ENCODE measurements at regions not wholly inside any gene's neighbourhood (a gene's known extent, or its start where the extent isn't known, plus 50 kb on each side); places are given as distances from the start of the nearest gene placed in this dataset.

GRCh38 chr19:32146664-32147063, 198.7 kb upstream of the ZNF507 start:
- TF ChIP-seq, protein P1, sequence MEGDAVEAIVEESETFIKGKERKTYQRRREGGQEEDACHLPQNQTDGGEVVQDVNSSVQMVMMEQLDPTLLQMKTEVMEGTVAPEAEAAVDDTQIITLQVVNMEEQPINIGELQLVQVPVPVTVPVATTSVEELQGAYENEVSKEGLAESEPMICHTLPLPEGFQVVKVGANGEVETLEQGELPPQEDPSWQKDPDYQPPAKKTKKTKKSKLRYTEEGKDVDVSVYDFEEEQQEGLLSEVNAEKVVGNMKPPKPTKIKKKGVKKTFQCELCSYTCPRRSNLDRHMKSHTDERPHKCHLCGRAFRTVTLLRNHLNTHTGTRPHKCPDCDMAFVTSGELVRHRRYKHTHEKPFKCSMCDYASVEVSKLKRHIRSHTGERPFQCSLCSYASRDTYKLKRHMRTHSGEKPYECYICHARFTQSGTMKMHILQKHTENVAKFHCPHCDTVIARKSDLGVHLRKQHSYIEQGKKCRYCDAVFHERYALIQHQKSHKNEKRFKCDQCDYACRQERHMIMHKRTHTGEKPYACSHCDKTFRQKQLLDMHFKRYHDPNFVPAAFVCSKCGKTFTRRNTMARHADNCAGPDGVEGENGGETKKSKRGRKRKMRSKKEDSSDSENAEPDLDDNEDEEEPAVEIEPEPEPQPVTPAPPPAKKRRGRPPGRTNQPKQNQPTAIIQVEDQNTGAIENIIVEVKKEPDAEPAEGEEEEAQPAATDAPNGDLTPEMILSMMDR (IDR thresholded peaks at IDR 0.05; ENCODE audit: control insufficient read depth, insufficient read depth, low read depth, low read length, missing control alignments): no peak
- DNase-seq (ENCODE audit: low read depth): no peak
- H3K4me3 ChIP-seq (ENCODE audit: control insufficient read depth, low read depth, low read length): no peak overlapping the region

DNA sequence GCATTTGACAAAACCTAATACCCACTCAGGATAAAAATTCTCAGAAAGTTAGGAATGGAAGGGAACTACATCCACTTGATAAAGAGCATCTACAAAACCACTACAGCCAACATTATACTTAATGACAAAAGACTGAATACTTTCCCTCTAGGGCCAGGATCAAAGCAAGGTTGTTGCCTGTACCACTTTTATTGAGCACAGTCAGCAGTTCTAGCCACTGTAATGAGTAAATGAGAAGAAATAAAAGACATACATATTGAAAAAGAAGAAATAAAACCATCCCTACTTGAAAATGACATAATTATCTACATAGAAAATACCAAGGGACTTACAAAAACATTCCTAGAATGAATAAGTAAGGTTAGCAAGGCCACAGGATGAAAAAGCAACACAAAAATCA, 194.8 kb upstream of the ZNF507 start:
- H3K4me3 ChIP-seq (ENCODE audit: control insufficient read depth, low read depth, low read length): no peak overlapping the region
- no peak for DNase-seq (ENCODE audit: low read depth)
- TF ChIP-seq, protein P1 (IDR thresholded peaks at IDR 0.05; ENCODE audit: control insufficient read depth, insufficient read depth, low read depth, low read length, missing control alignments): no peak

DNA sequence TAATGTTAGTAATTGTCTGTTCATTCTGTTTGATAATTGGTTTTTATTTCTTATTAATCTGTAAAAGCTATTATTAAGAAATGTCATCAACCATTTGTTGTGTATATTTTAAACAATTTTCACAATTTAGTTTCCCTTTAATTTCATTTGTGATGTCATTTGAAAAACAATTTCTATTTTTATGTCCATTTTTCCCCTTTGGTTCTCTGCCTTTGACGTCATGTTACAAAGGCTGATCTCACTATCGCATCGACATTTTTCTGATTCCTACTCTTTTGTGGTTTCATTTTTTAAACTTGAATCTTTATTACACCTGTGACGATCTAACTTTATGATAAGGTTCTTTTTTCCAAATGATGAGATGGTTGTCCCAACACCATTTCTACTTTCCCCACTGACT, 191.0 kb upstream of the ZNF507 start:
- TF ChIP-seq, protein P1 (IDR thresholded peaks at IDR 0.05; ENCODE audit: control insufficient read depth, insufficient read depth, low read depth, low read length, missing control alignments): no peak
- H3K4me3 ChIP-seq (ENCODE audit: control insufficient read depth, low read depth, low read length): no peak overlapping the region
- DNase-seq (ENCODE audit: low read depth): no peak

DNA sequence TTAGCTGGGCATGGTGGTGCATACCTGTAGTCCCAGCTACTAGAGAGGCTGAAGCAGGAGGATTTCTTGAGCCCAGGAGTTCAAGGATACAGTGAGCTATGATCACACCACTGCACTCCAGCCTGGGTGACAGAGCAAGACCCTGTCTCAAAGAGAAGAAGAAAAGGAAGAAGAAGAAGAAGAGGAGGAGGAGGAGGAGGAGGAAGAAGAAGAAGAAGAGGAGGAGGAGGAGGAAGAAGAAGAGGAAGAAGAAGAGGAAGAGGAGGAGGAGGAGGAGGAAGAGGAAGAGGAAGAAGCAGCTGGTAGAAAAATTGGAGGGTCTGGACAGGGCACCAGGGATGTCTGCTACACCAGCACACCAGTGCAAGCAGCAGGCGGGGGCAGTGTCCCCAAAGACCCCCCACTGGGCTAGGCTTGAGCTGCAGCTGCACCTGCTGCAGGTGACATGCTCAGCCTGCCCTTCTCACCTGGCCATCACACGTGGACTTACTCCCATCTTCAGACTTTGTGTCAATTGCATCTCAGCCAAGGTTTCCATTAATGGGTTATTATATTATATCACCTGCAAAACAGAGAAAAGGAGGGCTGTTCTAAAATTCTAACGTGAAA, 180.9 kb upstream of the ZNF507 start:
- no peak for DNase-seq (ENCODE audit: low read depth)

GRCh38 chr19:32165141-32165540, 180.3 kb upstream of the ZNF507 start:
- TF ChIP-seq, protein P1 (IDR thresholded peaks at IDR 0.05; ENCODE audit: control insufficient read depth, insufficient read depth, low read depth, low read length, missing control alignments): no peak
- DNase-seq (ENCODE audit: low read depth): no peak
- H3K4me3 ChIP-seq (ENCODE audit: control insufficient read depth, low read depth, low read length): no peak overlapping the region

More for the DNA sequence above, 180.9 kb upstream of the ZNF507 start:
- TF ChIP-seq, protein P1 (IDR thresholded peaks at IDR 0.05; ENCODE audit: control insufficient read depth, insufficient read depth, low read depth, low read length, missing control alignments): no peak
- no peak overlapping the region for H3K4me3 ChIP-seq (ENCODE audit: control insufficient read depth, low read depth, low read length)

- no peak overlapping the region for H3K4me3 ChIP-seq (ENCODE audit: control insufficient read depth, low read depth, low read length)
- no peak for DNase-seq (ENCODE audit: low read depth)
- TF ChIP-seq, protein P1 (IDR thresholded peaks at IDR 0.05; ENCODE audit: control insufficient read depth, insufficient read depth, low read depth, low read length, missing control alignments): no peak
Observed at GRCh38 chr19:32165750-32166149, 179.7 kb upstream of the ZNF507 start.

Data from AG09309 (cell line).